ENCODE measurements at regions not wholly inside any gene's neighbourhood (a gene's known extent, or its start where the extent isn't known, plus 50 kb on each side); places are given as distances from the start of the nearest gene placed in this dataset.
"Not testable (repeated sequence)": the region's sequence is repeated elsewhere in the genome, so short reads cannot be mapped to it uniquely, and the experiment has no call there.

DNA sequence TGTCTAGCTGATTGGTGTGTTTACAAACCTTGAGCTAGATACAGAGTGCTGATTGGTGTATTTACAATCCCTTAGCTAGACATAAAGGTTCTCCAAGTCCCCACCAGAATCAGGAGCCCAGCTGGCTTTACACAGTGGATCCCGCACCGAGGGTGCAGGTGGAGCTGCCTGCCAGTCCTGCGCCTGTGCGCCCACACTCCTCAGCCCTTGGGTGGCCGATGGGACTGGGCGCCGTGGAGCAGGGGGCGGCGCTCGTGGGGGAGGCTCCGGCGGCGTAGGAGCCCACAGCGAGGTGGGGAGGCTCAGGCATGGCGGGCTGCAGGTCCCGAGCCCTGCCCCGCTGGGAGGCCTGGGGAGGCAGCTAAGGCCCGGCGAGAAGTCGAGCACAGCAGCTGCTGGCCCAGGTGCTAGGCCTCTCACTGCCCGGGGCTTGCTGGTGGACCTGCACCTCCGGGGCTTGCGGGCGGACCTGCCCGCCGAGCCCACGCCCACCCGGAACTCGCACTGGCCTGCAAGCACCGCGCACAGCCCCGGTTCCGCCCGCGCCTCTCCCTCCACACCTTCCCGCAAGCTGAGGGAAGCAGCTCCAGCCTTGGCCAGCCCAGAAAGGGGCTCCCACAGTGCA lies 51.0 kb upstream of the CDYL start:
- DNase-seq = peak; percentile 16

DNA sequence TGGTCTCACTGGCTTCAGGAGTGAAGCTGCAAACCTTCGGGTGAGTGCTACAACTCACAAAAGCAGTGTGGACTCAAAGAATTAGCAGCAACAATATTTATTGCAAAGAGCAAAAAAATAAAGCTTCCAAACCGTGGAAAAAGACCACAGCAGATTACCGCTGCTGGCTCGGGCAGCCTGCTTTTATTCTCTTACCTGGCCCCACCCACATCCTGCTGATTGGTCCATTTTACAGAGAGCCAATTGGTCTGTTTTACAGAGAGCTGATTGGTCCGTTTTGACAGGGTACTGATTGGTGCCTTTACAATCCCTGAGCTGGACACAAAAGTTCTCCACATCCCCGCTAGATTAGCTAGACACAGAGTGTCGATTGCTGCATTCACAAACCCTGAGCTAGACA lies 51.5 kb upstream of the CDYL start:
- not testable (repeated sequence) for DNase-seq

DNA sequence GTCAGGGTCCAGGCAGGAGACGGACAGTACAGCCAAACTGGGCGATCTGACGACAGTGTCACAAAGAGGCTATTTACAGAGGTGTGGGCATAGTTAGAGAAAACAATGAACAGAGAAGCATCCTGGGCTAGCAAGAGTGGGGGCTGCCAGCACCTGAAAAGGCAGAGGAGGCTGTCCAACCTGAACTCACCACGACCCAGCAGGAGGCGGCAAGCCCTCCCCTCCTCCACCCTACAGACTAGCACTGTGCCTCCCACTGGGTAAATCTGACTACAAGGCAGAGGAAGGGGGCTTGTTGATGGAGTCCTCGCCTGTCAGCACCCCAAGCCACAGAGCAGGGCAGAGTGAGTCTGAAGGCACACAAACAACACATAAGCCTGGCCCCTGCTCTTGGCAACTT lies 52.8 kb upstream of the CDYL start:
- no peak for DNase-seq

DNA sequence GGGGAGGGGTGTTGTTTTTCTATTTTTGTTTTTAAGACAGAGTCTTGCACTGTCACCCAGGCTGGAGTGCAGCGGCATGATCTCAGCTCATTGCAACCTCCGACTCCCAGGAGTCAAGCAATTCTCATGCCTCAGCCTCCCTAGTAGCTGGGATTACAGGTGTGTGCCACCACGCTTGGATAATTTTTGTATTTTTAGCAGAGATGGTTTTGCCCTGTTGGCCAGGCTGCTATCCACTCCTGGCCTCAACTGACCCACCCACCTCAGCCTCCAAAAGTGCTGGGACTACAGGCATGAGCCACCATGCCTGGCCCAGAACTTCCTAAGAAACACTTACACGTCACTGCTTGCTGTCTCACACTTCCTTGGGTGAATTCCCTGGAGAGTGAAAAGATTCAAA lies 54.8 kb upstream of the CDYL start:
- DNase-seq = not testable (repeated sequence)

DNA sequence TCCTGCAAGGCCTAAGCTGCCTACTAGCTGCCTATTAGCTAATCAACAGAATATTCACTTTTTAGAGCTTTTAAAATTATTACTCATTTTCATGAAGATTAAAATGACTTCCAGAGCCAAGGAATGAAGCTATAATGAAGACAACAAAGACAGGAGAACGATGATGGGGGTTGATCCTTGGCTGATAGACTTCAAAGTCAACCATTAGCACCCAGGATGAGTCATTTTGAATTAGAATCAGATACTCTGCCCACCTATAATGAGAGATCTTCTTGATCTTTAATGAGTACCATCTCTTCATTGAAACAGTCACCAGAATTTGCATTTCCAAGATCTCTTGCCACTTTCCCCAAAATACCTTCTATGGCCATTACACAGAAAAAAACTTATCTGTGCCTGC lies 56.7 kb upstream of the CDYL start:
- no peak for DNase-seq

DNA sequence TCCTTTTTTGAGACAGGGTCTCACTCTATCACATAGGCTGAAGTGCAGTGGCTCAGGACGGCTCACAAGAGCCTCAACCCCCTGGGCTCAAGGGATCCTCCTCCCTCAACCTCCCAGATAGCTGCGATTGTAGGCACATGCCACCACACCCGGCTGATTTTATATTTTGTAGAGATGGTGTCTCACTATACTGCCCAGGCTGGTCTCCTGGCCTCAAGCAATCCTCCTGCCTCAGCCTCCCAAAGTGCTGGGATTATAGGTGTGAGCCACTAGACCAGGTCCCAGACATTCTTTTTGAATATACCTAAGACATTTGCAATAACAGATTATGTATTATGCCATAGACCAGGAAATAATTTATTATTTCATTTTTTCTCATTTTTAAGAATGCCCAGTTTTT lies 58.3 kb upstream of the CDYL start:
- DNase-seq = no peak

DNA sequence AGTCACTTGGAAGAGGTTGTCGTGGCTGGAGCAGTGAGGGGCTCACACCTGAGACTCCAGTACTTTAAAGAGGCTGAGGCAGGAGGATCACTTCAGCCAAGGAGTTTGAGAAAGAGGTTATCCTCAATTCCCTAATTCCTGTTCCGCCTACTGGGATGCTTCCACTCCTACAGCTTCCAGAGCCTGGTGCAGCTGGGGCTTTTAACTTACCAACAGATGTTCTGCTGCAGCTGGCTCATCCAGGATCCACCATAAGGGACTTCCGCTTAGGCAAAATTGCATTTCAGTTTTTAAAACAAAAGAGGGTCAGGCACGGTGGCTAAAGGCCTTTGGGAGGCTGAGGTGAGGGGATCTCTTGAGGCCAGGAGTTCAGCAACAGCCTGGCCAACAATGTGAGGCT lies 59.1 kb upstream of the CDYL start:
- no peak for DNase-seq

DNA sequence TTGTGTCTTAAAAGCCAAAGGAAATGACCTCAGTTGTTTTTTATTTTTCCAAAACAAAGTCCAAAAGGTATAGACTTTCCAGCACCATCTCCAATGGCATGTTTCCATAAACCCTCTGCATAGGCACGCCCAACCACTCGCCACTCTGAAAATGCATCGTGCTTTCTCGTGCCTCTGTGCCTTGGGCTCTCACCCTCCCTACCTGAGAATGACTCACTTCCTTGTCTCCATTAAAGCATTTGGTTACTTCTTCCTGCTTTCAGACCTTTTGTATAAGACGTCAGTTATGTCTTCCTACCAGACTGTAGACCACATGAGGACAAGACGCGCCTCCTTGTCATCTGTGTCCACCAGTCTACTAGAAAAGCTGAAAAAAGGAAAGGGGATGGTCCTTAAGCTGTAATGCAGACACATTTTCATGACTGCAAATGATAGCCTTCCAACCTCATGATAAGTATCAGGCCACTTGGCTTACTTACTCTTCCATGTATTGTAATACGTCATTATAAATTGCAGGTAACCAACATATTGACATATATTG lies 61.2 kb upstream of the CDYL start:
- no peak for DNase-seq

DNA sequence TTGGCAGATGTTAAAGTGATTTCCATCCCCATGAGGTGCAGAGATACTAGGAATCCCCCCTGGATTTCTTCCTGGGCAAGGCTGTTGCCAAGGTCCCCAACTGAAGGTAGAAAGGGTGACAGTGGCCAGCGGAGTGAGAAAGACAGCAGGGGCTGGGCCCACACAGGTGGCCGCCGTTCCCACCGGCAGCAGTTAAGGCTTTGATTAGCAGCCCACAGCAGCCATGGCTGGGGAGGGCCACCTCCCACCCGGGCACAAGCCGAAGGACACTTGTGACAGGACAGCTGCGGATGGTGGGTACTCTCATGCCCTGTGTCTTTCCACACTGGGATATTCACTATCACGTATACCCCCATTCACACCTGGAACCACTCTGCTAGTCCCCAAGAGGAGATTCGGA lies 63.9 kb upstream of the CDYL start:
- no peak for DNase-seq

DNA sequence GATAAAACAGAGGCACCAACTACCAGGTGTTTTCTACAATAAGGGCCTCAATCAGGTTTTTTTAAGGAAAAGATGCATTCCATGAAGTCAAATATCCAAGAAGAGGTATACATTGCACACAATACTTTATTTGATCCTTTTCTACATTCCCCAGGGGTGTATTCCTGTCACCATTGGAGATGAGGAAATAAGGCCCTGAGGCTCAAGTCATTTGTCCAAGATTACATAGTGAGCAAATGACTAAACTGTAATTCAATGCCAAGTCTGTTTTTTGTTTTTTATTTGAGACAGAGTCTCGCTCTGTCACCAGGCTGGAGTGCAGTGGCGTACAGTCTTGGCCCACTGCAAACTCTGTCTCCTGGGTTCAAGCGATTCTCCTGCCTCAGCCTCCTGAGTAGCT lies 69.2 kb upstream of the CDYL start:
- no peak for DNase-seq

DNA sequence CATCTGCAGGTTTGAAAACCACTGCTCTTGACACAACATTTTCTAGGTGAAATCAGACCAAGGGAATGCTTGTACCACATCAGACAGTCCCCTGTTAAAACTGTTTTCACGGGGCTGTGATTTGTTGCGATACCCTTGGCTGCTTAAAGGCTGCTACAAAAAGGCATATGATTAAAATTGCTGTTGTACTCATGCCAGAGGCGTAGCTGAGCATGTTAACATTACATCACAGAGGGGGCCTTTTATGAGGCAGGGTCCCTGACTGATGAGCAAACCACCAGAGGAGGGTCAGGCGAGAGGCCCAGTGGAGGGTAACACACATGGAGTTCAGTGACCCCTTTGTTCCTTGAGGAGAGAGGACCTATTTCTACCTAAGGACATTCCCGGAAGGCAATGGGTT lies 70.4 kb upstream of the CDYL start:
- no peak for DNase-seq

DNA sequence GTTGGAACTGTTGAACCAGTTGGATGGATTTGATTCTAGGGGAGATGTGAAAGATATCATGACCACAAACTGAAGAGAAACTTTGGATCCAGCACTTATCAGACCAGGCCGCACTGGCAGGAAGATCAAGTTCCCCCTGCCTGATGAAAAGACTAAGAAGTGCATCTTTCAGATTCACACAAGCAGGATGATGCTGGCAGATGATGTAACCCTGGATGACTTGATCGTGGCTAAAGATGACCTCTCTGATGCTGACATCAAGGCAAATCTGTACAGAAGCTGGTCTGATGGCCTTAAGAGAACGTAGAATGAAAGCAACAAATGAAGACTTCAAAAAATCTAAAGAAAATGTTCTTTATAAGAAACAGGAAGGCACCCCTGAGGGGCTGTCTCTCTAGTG lies 72.8 kb upstream of the CDYL start:
- DNase-seq = no peak

DNA sequence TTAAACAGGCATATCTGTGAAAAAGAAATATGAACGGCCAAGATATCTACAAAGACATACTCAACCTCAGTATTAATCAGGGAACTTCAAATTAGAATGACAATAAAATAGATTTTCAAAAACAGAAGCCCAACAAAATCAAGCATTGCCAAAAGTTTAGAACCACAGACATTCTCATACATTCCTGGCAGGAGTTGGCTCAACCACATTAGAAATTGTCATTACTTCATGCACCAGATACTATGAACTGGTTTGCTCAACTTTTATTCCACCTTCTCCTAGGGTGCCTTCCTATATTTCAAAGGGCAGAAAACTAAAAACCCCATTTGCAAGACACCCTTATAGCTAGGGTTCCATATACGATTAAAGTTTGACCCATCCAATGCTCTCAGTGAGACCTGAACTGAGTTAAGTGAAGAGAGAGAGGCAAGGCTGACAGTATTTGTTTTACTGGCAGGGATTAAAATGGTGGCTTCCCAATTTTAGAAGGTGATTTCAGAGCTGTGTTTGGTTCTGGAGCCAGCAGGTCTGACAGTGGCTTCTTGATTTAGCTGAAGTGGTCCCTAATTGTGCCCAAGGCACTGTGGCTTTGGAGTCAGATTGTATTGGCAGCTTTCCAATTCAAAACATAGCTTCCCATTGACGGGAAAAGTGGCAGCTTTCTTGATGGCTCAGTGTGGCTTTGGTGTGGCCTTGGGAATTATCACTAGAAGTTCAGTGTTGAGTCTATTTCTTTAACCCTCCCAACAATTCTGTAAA lies 77.1 kb upstream of the CDYL start:
- DNase-seq = no peak

DNA sequence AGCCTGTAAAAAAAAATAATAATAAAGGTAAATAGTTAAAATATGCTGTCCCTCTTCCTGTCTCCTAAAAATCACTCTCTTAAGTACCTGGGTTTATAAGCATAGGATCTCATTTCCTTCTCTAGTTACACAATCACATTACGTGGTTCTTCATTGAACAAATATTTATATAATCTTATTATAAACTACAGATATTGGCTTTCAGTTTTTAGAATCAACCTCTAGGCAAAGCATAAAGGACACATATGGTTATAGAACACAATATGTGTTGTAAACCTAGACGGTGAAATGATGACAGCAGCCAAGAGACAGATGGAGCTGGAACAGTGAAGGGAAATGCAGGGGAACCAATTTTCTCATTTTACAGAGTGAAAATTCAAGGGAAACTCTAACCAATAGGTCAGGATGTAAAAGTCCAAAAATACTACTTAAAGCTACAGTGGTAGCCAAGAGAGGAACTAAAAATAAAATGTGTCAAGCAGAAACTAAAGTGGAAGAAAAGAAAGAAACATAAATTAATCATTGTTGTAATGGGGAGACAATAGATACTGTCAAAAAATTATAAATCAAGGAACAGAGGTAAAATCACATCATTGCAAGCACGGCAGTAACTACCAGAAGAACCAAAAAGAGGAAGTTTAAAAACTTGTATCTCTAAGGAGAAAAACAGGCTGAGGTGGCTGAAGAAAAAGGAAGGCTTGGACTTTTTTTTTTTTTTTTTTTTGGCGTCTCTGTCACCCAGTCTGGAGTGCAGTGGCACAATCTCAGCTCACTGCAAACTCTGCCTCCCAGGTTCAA lies 82.8 kb upstream of the CDYL start:
- peak; percentile 50 for DNase-seq

DNA sequence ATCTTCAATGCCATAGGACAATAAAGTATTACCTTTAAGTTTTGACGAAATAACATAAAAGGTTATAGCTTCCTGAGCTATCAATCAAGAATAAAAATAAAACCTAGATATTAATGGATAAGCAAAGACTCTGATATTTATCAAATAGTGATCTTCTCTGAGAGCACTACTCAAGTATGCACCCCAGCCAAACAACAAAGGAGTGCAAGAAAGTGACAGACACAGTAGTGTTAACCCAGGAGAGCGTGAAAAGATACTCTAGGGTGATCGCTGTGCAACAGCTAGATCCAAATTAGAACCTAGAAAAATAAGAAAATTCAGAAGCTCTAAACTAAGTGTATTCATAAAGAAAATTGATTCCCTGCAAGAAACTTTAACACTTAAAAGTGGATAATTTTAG lies 83.5 kb upstream of the CDYL start:
- no peak for DNase-seq

DNA sequence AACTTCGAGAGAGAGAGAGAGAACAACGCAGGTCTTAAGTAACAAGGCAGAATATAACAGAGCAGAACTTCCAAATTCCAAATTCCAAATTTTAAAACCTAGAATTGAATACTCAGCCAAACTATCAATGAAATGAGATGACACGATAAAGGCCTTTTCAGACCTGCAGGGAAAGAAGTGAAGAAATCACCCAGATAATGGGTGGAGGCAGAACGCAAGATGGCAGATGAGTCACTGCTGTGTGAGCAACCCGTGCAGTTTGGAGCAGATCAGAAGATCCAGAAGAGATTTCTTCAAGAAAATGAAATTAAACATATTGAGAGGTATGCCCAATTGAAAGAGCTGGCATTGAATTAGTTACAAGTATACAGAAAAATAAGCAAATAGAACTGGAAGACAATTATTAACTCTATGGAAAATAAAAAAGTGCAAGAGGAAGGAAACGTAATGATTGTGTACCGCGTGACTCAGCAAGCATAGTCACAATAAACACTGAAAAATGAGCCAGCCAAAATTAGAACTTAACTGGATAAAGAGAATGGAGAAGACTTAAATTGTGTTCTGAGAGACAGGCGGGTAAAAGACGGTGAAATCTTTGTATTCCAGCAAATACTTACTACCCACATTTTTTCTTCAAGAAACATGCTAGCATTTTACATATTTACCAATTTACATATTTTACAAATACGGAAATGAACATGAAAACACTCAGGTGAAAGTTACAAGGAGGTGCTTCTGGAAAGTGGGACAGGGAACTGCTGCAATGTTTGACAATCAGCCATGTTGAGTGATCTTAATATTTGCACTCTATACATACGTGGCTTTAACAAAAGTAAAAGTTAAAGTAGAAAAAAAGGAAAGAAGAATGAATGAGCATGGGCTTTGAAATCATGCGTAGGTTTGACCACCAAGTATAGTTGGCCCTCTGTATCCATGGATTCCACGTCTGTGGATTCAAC lies 87.9 kb upstream of the CDYL start:
- DNase-seq = peak; percentile 54

DNA sequence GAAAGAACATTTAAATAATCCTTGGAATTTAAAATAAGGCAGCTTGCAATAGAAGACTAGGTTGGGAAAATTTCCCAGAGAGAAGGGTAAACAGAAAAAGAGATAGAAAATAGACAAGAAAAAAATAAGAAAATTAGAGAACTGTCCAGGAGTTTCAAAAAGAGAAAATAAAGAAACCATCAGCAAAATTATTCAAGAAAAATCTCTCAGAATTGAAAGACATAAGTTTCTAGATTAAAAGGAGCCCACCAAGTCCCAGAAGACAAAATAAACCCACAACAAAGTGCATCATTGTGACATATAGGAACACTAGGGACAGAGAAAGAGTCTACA lies 88.6 kb upstream of the CDYL start:
- DNase-seq = no peak

DNA sequence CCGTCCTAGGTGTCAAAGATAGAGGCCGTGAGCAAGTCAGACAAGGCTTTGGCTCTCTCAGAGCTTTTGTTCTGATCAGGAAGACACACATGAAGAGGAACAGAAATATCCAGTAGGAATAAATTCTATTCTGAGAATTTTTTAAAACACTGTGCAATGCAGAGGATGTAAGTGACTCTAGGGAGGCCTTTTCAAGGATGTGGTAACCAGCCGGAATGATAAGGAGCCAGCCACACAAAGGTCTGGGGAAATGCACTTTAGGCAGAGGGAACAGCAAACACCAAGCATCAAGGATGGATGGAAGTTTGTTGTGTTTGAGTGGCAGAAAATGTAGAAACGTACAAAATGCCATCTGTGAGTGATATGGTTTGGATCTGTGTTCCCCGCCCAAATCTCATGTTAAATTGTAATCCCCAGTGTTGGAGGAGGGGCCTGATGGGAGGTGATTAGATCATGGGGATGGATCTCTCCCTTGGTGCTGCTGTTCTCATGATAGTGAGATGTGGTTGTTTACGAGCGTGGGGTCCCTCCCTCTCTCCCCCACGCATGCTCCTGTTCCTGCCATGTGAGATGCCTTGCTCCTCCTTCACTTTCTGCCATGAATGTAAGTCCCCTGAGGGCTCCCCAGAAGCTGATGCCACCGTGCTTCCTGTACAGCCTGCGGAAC lies 93.6 kb upstream of the CDYL start:
- no peak for DNase-seq

DNA sequence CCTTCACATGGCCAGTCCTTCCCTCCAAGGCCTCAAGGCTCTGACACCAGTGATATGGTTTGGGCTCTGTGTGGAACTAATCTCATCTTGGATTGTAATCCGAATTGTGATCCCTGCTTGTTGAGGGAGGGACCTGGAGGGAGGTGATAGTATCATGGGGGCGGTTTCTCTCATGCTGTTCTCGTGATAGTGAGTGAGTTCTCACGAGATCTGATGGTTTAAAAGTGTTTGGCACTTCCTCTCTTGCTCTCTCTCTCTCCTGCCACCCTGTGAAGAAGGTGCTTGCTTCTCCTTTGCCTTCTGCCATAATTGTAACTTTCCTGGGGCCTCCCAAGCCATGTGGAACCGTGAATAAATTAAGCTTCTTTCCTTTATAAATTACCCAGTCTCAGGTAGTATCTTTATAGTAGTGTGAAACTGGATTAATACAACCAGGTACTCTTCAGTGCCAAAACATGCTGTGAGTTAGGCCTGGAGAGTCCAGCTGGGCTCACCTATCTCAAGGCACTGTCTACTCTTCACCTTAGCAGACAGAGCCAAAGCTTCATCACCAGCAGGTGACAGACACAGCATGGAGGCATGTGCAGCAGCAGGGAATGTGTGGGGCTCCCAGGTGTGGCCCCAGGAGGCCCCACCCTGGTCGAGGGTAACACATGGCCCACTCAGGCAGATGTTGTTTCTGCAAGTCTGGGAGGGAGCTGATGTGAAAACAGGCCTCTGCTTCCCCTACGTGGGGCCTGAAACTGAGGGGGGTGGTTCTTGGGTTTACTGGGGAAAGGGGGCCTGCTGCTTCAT lies 97.5 kb upstream of the CDYL start:
- DNase-seq = no peak

DNA sequence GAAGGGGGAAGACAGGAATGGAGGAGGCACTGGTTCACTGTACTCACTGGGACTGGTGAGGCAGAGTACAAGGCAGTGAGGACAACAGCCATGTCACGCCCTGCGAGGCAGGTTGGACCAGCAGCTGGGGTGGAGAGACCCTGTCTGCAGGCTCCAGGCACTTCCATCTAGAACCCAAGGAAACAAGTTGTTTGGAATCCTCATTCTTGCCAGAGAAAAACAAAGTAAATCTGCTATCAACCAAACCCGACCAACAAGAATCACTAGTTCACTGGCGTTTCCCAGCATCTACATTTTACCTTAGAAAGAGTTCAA lies 98.5 kb upstream of the CDYL start:
- no peak for DNase-seq

DNA sequence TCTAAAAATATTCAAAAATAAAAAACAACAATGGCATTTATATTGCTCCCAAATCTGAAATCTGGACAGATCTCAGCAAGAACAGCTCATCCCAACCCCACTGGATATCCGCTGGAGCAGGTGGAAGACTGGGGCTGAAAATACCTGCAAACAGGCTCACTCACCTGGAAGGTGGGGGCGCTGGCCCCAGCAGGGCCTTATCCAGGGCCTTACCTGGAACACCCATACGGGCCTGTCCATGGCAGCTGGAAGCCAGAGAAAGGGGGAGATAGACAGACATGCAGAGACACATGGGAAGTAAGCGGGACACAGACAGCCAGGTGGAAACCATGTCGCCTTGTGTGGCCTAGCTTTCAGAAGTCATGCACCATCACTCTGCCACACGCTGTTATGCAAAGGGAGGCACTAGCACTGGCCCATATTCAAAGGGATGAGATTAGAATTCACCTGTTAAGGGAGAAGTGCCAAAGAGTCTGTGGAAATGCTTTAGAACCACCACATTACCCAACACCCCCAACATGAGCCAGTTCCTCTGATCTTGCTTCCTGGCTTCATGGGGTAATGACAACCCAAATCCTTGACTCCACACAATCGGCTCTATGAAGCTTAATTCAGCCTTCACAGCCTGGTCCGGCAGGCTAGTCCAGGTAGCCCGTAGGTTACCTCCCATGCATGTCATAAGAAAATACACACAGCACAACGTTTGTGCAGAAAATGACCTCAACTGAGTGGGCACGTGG lies 99.0 kb upstream of the CDYL start:
- no peak for DNase-seq
